Activated T-helper 2 cell treated with anti-CD3 and anti-CD28 coated beads, Interferon-gamma antibody, Interleukin-2, Interleukin-4, amounts not matched to agents 10 μg/mL and 5 μg/mL and 100 μg/mL, durations not matched to agents 14 hours and 24 hours and 36 hours (primary cell): ENCODE measurements at regions not wholly inside any gene's neighbourhood (a gene's known extent, or its start where the extent isn't known, plus 50 kb on each side); places are given as distances from the start of the nearest gene placed in this dataset.
"Not testable (repeated sequence)": the region's sequence is repeated elsewhere in the genome, so short reads cannot be mapped to it uniquely, and the experiment has no call there.

Experiments
- DNase-seq: peaks from one replicate; pipeline ENCODE4 v3.0.0; 2021; ENCODE audit warnings: low spot score
- H3K27ac Mint-ChIP-seq: one replicate; pipeline ENCODE4 v1.8.0; 2021; ENCODE audit warnings: mixed read lengths
- H3K27me3 Mint-ChIP-seq: one replicate; pipeline ENCODE4 v1.8.0; 2021; ENCODE audit warnings: low read depth, mixed read lengths
- H3K36me3 Mint-ChIP-seq: one replicate; pipeline ENCODE4 v1.8.0; 2021; ENCODE audit warnings: low read depth, mixed read lengths
- H3K4me1 Mint-ChIP-seq: one replicate; pipeline ENCODE4 v1.8.0; 2021; ENCODE audit warnings: low read depth, mixed read lengths
- H3K4me3 Mint-ChIP-seq: one replicate; pipeline ENCODE4 v1.8.0; 2021; ENCODE audit warnings: low read depth, mild to moderate bottlenecking, moderate library complexity, mixed read lengths
- H3K9me3 Mint-ChIP-seq: one replicate; pipeline ENCODE4 v1.8.0; 2021; ENCODE audit warnings: mixed read lengths
- intact Hi-C: fragments of 100-400 bp; cut with micrococcal nuclease; formaldehyde crosslinking; loops from one replicate; pipeline ENCODE4 v1.15.1; 2023

- Mint-ChIP-seq H3K27me3 (no peaks in the 10 kb centered on the region), H3K4me3 (no peak overlapping the region), H3K27ac (no peak overlapping the region)
Observed at GRCh38 chr15:29514926-29515325, 245.3 kb upstream of the NSMCE3 start.

GRCh38 chr15:29511663-29512062, 242.0 kb upstream of the NSMCE3 start:
- Mint-ChIP-seq H3K36me3 (no peaks in the 10 kb centered on the region), H3K4me3 (no peak overlapping the region), H3K27me3 (no peaks in the 10 kb centered on the region), H3K27ac (no peak overlapping the region), H3K9me3 (peaks cover 13% of the 10 kb centered on the region), H3K4me1 (no peaks in the 10 kb centered on the region)
- intact Hi-C loops = no loop called here
- DNase-seq = no peak

More at GRCh38 chr15:29514926-29515325, 245.3 kb upstream of the NSMCE3 start:
- intact Hi-C loops = no loop called here
- Mint-ChIP-seq H3K4me1 (no peaks in the 10 kb centered on the region), H3K9me3 (peaks cover 9% of the 10 kb centered on the region), H3K36me3 (no peaks in the 10 kb centered on the region)
- no peak for DNase-seq

DNA sequence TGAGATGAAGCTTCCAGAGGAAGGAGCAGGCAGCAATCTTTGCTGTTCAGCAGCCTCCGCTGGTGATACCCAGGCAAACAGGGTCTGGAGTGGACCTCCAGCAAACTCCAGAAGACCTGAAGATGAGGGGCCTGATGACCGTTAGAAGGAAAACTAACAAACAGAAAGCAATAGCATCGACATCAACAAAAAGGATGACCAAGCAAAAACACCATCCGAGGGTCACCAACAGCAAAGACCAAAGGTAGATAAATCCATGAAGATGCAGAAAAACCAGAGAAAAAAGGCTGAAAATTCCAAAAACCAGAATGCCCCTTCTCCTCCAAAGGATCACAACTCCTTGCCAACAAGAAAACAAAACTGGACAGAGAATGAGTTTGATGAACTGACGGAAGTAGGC, 235.9 kb upstream of the NSMCE3 start:
- DNase-seq, H3K27ac Mint-ChIP-seq, H3K4me1 Mint-ChIP-seq, H3K36me3 Mint-ChIP-seq, H3K27me3 Mint-ChIP-seq, intact Hi-C loops, H3K4me3 Mint-ChIP-seq: not testable (repeated sequence)
- H3K9me3 Mint-ChIP-seq = peaks cover 25% of the 10 kb centered on the region

DNA sequence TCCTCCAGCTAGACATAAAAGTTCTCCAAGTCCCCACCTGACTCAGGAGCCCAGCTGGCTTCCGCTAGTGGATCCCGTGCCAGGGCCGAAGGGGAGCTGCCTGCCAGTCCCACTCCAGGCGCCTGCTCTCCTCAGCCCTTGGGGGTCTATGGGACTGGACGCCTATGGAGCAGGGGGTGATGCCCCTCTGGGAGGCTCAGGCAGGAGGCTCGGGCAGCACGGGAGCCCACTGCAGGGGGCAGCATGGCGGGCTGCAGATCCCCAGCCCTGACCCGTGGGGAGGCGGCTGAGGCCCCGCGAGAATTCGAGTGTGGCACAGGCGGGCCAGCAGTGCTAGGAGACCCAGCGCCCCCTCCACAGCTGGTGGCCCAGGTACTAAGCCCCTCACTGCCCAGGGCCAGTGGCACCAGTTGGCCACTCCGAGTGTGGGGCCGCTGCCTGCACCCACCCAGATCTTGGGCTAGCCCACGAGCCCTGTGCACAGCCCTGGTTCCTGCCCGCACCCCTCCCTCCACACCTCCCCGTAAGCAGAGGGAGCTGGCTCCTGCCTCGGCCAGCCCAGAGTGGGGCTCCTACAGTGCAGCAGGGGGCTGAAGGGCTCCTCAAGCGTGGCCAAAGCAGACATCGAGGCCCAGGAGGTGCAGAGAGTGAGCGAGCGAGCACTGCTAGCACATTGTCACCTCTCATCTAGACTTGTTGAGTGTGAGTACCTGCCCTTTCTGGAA, 221.3 kb upstream of the NSMCE3 start:
- Mint-ChIP-seq H3K36me3 (no peaks in the 10 kb centered on the region), H3K4me3 (no peak overlapping the region), H3K9me3 (no peaks in the 10 kb centered on the region), H3K27ac (no peak overlapping the region), H3K4me1 (no peaks in the 10 kb centered on the region), H3K27me3 (no peaks in the 10 kb centered on the region)
- no peak for DNase-seq
- intact Hi-C loops = no loop called here

- Mint-ChIP-seq H3K4me3 (no peak overlapping the region), H3K27me3 (no peaks in the 10 kb centered on the region), H3K4me1 (no peaks in the 10 kb centered on the region), H3K9me3 (no peaks in the 10 kb centered on the region), H3K36me3 (no peaks in the 10 kb centered on the region), H3K27ac (no peak overlapping the region)
- intact Hi-C loops = no loop called here
- no peak for DNase-seq
Observed at GRCh38 chr15:29480949-29481348, 211.3 kb upstream of the NSMCE3 start.

- no peaks in the 10 kb centered on the region for H3K27me3 Mint-ChIP-seq
- no peaks in the 10 kb centered on the region for H3K4me1 Mint-ChIP-seq
- DNase-seq = no peak
- intact Hi-C loops = no loop called here
- H3K36me3 Mint-ChIP-seq = no peaks in the 10 kb centered on the region
- H3K4me3 Mint-ChIP-seq = no peak overlapping the region
- no peak overlapping the region for H3K27ac Mint-ChIP-seq
- H3K9me3 Mint-ChIP-seq = no peaks in the 10 kb centered on the region
Observed at GRCh38 chr15:29480278-29480677, 210.7 kb upstream of the NSMCE3 start.

DNA sequence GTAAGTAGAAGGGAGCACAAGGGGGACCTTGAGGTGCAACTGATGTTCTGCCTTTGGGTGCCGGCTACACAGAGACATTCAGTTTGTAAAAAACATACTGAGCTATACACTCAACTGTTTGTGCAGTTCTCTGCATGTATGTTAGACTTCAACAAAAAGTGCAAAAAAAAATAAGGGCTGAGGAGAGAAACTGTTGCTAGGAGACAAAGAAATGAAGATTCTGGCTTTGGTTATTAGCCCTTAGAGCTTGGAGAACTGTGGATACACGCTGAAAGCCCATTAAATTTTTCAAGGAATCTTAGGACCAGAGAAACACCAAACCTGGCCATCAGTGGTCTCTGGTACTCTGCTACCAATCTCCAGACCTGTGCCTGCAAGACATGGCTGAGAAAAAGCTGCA, 207.6 kb upstream of the NSMCE3 start:
- intact Hi-C loops = no loop called here
- H3K4me1 Mint-ChIP-seq = no peaks in the 10 kb centered on the region
- H3K36me3 Mint-ChIP-seq = no peaks in the 10 kb centered on the region
- no peaks in the 10 kb centered on the region for H3K9me3 Mint-ChIP-seq
- H3K27me3 Mint-ChIP-seq = no peaks in the 10 kb centered on the region
- no peak overlapping the region for H3K4me3 Mint-ChIP-seq
- DNase-seq = no peak
- no peak overlapping the region for H3K27ac Mint-ChIP-seq

DNA sequence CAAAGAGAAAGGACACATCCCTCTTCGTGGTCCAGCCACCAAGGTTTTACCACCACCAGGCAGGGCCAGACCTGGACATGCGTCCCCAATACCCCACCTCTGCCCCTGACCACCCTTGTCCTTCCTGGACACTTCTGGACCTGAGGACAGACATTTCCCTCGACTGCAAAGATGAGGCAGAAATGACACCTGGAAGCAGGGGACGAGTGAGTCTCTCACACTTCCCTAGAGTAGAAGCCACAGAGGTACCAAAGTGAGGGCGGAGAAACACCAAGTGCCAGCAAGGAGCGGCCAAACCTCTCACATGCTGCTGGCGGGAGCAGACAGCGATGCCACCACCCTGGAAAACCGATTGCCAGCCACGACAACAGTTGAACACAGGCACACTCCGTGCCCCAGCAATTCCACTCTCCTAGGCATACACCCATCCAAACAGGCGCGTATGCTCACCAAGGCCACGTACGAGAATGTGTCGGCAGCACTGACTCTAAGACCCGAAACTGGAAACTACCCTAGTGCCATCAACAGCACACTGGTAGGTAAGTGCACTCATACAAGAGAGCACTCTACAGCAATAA, 207.0 kb upstream of the NSMCE3 start:
- H3K27me3 Mint-ChIP-seq = no peaks in the 10 kb centered on the region
- no peak for DNase-seq
- H3K4me1 Mint-ChIP-seq = no peaks in the 10 kb centered on the region
- intact Hi-C loops = no loop called here
- H3K9me3 Mint-ChIP-seq = no peaks in the 10 kb centered on the region
- no peaks in the 10 kb centered on the region for H3K36me3 Mint-ChIP-seq
- H3K27ac Mint-ChIP-seq = no peak overlapping the region
- no peak overlapping the region for H3K4me3 Mint-ChIP-seq

- Mint-ChIP-seq H3K9me3 (no peaks in the 10 kb centered on the region), H3K4me3 (no peak overlapping the region), H3K4me1 (no peaks in the 10 kb centered on the region), H3K27me3 (no peaks in the 10 kb centered on the region), H3K36me3 (no peaks in the 10 kb centered on the region), H3K27ac (no peak overlapping the region)
- intact Hi-C loops = no loop called here
- no peak for DNase-seq
Observed at GRCh38 chr15:29475096-29475495, 205.5 kb upstream of the NSMCE3 start.

GRCh38 chr15:29473621-29474105, 204.0 kb upstream of the NSMCE3 start:
- H3K36me3 Mint-ChIP-seq = no peaks in the 10 kb centered on the region
- no peaks in the 10 kb centered on the region for H3K9me3 Mint-ChIP-seq
- intact Hi-C loops = no loop called here
- no peak for DNase-seq
- H3K27ac Mint-ChIP-seq = no peak overlapping the region
- no peak overlapping the region for H3K4me3 Mint-ChIP-seq
- no peaks in the 10 kb centered on the region for H3K27me3 Mint-ChIP-seq
- no peaks in the 10 kb centered on the region for H3K4me1 Mint-ChIP-seq

DNA sequence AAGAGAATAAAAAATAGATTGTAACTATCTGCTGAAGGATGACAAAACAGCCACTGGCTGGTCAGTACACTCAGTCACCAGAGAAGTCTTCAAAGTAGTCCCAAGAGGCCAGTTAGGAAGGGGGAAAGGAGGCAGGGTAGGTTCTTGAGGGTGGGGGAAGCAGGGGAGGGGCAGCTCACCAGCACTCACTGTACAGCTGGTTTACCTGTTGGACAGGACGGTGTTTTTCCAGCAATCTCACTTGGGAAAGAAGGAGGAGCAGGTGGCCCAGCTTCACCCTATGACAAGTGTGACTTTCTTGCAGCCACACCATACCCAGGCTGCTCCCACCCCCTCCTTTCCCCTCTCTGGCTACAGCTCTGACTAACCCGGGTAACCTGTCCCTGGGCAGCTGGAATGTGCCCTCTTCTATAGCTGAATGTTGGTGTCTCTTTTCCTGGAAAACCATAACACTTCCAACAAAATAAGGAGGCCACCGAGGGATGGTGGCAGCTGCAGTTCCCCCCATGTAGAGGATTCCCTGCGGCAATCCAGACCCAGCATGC, 203.4 kb upstream of the NSMCE3 start:
- H3K27me3 Mint-ChIP-seq = no peaks in the 10 kb centered on the region
- no peak for DNase-seq
- no peaks in the 10 kb centered on the region for H3K4me1 Mint-ChIP-seq
- no peak overlapping the region for H3K4me3 Mint-ChIP-seq
- H3K9me3 Mint-ChIP-seq = no peaks in the 10 kb centered on the region
- no peaks in the 10 kb centered on the region for H3K36me3 Mint-ChIP-seq
- intact Hi-C loops = no loop called here
- no peak overlapping the region for H3K27ac Mint-ChIP-seq

DNA sequence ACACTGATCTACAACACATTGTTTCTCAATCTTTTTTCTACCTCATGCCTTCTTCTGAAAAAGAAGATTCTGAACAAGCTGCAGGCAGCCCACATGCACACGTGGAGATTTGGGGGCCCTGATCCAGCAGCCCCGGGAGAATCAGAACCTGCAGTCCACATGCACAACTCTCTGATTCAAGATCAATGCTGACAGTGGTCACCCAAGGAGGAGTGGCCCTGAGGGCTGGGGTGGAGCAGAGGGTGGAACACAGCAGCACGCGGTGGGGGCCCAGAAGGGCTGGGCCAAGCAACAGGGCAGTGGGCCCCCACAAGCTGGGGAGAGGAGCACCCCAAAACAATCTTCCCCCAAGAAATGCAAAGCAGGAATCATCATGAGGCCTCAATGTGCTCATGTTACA, 202.1 kb upstream of the NSMCE3 start:
- no peaks in the 10 kb centered on the region for H3K36me3 Mint-ChIP-seq
- H3K4me1 Mint-ChIP-seq = no peaks in the 10 kb centered on the region
- H3K9me3 Mint-ChIP-seq = no peaks in the 10 kb centered on the region
- intact Hi-C loops = no loop called here
- H3K4me3 Mint-ChIP-seq = no peak overlapping the region
- no peak for DNase-seq
- no peak overlapping the region for H3K27ac Mint-ChIP-seq
- no peaks in the 10 kb centered on the region for H3K27me3 Mint-ChIP-seq

DNA sequence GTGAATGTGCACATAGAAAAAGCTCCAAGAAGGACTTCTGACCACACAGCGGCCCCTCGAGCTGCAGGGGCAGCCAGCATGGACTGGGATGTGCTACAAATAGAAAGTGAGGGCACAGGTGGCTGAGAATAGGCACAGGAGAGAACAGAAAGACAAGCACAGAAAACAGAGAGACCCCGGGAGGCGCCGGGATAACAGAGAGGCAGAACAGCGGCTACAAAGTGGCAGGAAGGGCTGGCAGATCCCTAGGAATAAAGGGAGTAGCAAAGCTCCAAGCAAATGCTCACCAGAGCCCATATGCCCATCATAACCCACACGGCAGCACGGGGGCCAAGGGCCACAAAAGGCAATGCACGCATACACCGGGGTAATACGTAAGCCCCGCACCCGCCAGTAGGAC, 201.7 kb upstream of the NSMCE3 start:
- intact Hi-C loops = no loop called here

More for the DNA sequence above, 201.7 kb upstream of the NSMCE3 start:
- H3K4me3 Mint-ChIP-seq = no peak overlapping the region
- DNase-seq = no peak
- H3K27me3 Mint-ChIP-seq = no peaks in the 10 kb centered on the region
- no peaks in the 10 kb centered on the region for H3K9me3 Mint-ChIP-seq
- H3K4me1 Mint-ChIP-seq = no peaks in the 10 kb centered on the region
- no peaks in the 10 kb centered on the region for H3K36me3 Mint-ChIP-seq
- no peak overlapping the region for H3K27ac Mint-ChIP-seq
